GM18508 (cell line): ENCODE measurements at regions not wholly inside any gene's neighbourhood (a gene's known extent, or its start where the extent isn't known, plus 50 kb on each side); places are given as distances from the start of the nearest gene placed in this dataset.

Experiments
- ATAC-seq: cut with Tn5 transposase; IDR thresholded peaks from one replicate; pipeline ENCODE4 v1.9.1; 2021; ENCODE audit warnings: moderate number of reproducible peaks; ENCODE audit not compliant: insufficient read depth, unreplicated experiment

DNA sequence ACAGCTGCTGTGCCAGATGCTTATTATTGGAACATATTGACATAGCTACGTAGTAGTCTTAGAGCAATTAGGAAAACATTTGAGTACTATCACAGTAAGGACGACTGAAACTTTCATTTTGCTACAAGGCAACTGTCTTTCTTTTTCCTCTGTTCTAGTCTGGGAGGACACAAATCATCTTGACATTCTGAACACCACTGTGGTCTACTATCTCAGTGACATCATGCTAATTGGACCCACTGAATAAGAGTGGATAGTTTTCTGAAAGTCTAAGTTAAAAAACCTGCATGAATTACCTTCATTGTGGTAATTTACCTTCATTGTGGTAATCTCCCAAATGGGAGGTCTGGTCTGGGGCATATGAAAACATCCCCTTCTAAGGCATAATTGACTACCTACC is 163.3 kb upstream of the MOCS1 start:
- no peak for ATAC-seq

DNA sequence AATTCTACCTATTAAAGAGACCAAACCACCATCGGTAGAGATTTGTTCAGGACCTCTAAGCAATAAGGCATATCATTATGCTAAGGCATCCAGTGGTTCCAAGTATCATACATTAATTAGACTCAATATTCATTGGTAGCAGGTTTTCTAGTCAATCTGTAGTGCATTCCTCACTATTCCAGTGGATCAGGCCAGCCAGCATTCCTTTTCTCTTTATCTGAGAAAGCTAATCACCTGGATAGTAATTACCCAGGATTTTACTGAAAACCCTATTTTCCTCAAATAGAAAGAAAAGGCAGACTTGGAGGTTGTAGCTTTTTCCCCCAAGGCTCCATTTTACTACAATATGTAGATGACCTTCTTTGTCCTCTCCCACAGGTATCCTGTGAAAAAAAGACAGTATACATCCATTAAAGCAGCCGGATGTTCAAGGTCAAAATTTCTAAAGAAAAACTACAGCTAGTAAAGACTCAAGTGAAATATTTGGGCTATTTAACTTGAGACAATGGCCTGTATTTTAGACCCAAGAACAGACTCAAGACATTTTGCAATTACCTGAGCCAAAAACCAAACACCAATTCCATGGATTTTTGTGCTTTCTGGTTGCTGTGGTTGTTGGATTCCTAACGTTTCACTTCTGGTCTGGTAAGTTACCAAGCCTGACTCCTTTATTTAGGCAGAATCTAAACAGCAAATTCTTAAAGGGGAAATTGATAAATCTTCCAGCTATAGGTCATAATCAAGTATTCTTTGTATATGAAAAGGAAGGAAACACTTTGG is 149.1 kb upstream of the MOCS1 start:
- ATAC-seq, result no peak

DNA sequence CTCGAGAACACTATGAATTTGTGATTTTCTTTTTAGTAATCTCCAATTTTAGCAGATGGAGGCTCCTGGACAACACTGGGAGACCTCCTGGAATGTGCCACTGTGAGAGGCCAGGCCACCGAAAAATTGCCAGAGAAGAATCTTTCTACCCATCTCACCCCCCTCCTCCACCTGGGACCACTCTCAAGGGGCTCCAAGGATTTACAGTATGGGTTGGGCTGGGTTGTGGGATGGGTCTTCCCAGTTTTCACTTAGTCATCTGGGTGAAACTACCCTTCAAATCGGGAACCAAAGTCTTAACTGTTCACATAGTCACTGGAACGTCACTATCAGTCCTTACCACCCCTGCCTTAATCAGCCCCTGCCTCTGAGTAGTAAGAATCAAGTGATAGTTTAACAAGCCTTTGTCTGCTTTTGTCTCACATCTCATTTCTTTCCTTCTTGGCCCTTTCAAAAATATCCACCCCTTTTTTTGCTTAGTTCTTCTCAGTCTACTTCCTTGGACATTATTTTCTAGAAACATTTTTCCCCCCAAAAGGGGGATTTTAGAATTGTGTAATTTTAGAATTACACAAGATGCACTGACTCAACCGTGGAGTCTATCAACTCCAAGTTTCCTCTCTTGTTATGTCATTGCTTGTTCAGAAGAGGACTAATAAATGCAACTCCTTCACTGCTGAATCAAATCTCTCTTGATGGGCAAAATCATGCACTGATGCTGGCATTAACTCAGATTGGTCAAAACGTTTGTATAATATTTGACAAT is 148.2 kb upstream of the MOCS1 start:
- ATAC-seq, result no peak

DNA sequence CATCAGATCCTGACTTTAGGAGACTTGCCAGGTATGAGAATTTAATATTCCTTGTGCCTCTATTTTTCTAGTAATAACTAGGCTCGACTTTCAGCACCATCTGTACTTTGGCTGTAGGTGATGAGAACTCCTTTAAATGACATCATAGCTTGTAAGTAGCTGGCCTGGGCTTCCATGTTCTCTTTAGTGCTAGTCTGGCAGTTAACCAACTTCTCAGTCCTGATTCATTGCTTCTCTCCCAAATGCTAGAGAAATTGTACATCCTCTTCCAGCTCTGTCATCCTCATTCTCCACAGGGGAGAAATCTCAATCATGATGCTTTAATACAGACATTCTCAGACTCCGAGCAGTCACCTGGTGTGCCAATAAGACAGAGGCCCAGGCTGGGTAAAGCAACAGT is 143.5 kb upstream of the MOCS1 start:
- no peak for ATAC-seq

DNA sequence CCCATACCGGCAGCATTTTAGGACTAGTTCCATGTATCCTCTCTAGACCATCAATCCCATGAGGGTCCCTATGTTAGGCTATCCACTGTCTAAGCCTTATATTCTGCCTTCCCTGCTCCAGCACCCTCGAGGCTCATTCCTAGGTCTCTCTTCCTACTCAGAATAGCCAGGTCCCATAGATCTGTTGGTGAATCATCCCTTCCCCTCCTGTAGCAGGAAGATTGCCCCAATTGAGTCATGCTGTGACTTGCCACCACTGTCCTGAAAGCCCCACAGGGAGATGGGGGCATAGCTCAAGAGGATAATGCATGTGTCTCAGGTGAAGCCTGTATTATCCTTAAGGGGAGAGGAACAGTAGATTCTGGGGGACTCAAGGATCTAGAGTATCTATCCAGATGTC is 143.1 kb upstream of the MOCS1 start:
- no peak for ATAC-seq

DNA sequence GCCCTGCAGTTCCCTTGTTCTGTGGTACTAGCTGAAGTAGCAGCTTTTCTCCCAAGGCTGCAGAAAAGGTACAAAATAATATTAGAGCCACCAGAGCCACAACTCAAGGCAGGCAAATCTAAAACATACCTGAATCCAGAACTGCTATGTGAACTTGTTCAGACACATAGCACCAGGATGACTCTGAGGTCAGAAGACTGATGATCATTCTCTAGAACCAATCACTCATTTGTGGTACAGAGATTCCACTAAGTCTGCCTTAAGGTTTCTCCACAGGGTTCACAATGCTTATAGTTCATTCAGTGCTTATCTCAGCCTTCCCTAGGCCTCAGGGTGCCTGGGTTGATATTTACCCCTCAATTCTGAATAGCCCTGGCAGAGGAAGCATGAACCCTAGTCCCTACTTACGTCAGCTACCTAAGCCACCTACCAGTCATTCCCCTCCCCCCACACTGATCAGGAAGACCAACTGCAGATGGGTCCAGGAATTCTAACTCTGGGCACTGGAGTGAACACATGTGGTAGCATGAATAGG is 140.9 kb upstream of the MOCS1 start:
- no peak for ATAC-seq

DNA sequence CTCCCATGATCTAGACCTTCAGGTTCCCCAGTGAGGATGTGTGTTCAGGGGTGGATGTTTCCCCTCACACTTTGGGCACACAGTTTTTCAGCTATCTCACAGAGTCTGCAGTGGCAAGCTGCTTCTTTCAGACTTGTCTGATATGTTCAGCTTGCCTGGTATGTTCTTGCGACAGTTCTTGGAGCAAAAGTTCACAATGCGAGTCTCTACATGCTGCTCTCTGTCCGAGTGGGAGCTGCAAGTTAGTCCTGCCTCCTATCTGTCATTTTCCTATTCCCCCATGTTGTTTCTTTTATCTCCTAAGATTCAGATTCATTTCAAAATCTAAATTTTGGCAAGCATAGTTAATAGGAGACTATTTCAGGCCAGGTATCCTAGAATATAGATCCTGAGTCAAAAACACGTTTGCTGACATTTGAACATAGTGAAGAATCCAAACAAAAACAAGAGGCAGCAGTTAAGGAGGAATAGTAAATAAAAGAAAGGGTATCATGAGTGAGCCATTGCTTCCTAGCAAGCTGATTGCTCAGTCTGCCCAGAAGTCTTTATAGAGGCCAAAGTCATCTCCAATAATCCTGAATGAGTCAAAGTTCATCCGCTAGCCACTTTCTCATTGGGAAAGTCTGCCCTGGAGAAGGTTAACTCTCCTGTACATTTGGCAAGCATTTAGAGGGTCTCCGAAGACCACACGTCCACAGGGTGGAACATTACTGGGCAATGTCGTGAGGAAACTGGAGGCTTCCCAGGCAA is 140.2 kb upstream of the MOCS1 start:
- no peak for ATAC-seq

DNA sequence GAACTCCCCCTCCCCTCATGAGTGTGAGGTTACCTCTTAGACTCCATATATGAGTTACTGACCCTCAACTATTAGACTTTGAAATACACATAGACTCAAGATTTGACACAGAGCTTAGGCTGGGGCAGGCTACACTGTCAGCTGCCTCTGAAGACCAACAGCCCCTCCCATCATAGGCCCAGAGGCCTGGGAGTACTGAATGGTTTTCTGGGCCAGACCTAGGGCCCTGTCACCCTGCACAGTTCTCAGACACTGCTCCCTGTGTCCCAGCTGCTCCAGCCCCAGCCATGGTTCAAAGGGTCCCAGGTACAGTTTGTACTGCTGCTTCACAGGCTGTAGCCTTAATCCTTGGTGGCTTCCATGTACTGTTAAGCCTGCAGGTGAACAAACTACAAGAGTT is 132.1 kb upstream of the MOCS1 start:
- no peak for ATAC-seq

DNA sequence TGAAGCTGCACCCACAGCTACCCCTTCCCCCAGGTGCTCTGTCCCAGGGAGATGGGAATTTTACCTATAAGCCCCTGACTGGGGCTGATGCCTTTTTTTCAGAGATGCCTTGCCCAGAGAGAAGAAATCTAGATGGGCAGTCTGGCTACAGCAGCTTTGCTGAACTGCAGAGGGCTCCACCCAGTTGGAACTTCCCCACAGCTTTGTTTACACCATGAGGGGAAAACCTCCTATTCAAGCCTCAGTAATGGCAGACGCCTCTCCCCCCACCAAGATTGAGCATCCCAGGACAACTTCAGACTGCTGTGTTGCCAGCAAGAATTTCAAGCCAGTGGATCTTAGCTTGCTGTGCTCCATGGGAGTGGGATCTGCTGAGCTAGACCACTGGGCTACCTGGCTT is 122.6 kb upstream of the MOCS1 start:
- no peak for ATAC-seq

DNA sequence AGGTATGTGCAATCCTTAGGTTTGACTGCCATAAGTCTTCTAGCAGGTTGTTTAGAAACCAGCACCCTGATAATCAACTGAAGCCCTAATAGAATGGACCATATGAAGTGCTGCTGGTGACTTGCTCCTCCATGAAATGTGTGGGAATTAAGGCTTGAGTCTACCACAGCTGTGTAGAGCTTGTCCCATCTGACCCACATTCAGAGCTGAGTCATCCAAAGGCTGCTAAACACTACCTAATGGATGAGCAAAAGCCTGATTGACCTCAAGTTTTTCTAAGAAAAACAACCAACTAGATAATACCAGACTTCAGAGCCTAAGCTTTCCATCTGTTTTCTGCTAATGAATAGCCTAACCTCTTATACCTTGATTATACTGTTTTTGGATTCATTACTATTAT is 120.3 kb upstream of the MOCS1 start:
- no peak for ATAC-seq

DNA sequence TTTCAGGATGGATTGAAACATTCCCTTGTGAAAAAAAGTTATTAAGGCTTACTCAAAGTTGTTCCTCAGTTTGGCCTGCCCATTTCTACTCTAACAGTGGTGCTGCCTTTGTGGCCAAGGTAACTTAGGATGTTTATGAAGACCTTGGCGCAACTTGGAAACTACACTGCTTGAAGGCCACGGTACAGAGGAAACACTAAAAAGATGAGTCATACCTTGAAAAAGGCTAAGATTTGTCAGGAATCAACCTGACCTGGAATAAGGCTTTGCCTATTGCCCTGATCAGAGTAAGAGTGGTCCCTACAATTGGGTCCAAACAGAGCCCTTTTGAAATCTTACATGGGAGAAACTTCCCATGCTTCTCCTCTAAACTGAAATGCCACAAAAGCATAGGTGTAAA is 119.9 kb upstream of the MOCS1 start:
- ATAC-seq, result no peak

DNA sequence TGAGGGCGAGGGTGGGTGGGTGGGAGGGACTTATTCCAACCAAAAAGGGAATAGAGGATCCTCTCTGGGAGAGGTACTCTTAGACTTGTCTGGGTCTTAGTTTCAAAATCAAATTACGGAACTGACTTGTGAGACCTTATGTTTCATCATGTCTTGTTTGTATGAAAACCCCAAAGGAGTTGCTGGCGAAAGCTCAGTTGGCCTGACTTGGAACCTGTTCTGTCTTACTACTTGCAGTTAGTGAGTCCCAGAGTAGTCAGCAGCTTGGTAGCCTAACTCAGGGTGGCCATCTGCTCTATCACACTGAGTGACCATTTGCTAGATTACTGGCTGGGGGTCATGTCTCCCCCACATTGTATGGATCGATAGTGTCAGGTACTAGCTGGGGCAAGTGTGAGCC is 114.9 kb upstream of the MOCS1 start:
- no peak for ATAC-seq

DNA sequence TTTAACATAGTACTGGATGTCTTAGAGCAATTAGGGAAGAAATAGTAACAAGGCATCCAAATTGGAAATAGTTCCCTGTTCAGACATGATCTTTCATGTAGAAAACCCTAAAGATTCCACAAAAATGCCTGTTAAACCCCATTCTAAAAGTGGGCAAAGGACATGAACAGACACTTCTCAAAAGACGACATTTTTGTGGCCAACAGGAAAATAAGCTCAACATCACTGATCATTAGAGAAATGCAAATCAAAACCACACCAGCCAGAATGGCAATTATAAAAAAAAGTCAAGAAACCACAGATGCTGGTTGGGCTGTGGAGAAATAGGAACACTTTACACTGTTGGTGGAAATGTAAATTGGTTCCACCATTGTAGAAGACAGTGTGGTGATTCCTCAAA is 109.9 kb upstream of the MOCS1 start:
- ATAC-seq, result no peak

DNA sequence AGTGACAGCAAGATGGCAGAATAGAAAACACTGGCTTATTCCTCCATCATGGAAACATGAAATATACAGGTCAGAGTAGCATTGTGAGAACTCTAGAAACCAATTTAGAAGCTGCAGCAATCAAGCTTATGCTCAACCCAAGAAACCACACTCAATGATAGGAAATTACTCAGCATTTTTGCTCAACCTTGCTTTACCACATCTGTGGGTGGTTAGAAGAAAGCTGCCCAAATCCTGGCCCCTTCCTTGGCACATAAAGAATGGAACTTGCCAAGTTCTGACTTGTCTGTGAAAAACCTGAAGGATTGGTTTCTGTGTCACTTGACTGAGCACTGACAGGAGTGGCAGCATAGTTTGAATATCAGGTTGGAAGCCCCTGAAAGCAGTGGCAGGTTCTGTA is 108.0 kb upstream of the MOCS1 start:
- ATAC-seq, result no peak

DNA sequence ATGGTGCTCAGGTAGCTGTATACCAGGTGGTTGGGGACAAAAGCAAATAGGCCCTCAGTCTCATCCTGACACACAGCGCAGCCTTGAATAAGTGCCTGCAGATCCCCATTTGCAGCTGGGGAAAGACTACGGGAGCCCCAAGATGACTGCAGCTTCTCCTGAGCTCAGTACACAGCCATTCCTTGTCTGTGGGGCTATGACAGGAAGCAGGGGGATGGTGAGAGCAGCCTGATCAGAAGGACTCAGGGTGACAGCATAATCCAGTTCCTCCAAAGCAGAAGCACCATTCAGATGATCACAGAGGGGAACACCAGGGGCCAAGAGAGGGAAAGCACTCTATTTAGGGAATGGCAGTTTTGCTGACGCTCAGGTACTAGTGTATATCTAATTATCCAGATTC is 104.8 kb upstream of the MOCS1 start:
- no peak for ATAC-seq

DNA sequence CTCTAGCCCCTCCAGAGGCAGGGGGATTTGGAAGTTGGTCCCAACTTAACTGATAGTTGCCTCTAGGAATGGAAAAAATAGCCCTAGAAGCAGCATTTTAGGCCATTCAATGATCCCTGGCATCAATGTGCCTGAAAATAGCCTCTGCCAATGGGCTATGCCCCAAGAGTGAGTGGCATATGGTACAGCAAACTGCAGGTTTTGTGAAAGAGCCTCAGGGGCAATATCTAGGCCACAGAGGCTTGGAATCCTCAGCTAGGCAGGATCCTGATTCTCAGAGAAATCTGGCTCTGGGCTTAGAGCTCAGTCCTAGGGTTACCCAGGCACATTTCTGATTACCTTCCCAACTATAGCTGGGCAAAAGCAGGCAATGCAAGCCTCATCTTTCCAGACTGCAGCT is 104.4 kb upstream of the MOCS1 start:
- ATAC-seq, result no peak

DNA sequence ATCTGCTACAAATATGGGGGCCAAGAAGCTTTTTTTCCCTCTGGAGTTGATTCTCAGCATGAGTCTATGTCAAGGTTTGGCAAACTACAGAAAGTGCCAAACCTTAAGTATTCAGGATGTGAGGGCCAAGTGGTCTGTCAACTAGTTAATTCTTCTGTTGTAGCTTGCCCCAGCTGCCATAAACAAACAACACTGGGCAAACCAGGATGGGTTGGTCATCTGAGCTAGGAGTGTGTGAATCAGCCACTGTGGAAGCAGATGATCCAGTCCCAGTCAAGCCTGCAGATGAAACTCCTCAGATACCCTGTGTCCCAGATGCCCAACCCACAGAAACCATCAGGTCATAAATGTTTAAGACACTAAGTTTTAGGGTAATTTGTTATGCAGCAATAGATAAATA is 103.0 kb upstream of the MOCS1 start:
- ATAC-seq, result no peak

DNA sequence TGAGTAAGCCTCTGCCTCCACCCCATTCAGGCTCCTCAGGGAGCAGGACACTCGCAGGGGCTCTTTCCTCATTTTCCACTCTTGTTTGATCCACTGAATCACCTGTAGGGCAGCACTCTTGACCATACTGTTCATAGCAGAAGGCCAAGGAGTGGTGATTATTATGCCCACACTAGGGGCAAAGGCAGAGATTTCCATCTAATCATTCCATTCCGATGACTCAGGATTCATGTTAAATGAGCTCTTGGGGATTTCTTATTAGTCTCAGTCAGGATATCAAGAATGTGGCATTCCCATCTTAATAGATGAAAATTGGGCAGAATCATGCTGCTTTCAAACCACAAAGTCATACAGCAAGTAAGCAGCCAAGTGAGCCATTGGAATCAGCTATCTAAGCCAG is 101.9 kb upstream of the MOCS1 start:
- ATAC-seq, result no peak

DNA sequence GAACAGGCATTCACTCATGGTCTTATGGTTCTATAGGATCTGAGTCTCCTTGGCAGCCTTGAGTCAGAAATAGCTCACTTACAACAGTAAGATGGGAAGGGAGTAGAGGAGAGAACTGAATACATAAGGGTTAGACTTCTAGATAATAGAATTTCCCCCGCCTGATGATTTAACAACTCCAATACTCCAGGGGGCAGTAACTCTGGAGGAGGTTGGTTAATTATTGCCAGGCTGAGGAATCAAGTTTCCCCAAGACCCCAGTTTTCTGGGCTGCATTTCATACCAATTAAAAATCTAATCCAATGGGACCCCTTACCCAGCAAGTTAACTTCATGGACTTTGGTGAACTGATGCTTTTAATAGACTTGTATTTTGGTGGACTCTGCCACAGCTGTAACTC is 94.2 kb upstream of the MOCS1 start:
- ATAC-seq, result no peak

DNA sequence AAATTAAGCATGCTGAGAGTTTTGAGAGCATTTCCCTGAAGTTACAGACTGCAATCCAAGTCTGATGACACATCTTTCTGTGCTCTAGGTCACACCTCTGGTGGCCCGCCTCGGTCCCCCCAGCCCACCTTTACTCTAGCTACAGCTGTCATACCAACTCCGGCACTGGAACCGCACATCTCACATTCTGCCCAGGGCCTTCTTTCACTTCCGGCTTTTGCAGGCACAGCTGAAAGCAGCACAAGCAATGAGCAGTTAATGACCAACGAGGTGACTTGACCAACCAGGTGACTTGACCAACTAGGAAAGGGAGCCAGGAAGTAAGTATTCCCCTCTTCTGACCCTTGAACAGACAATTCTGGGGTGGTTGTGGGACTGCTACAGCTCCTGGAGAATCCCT is 88.6 kb upstream of the MOCS1 start:
- no peak for ATAC-seq

DNA sequence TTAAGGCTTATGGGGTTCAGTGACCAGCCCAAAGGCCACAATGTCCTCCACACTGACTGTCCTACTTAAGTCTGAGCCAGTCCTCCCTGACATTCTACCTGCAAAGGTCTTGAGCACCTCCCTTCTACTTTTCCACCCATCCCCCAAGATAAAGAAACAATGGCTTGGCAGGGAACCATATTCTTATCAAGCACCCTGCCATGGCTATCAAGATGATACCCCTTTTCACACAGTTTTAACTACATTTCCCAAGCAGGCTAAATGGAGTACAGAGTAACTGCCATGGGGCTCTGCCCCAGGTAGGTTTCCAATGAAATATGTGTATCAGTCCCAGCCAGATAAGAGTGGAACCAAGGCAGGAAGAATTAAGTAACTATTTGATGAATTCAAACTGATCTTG is 85.9 kb upstream of the MOCS1 start:
- ATAC-seq, result no peak
